CD4-positive, alpha-beta memory T cell (primary cell): ENCODE measurements at regions not wholly inside any gene's neighbourhood (a gene's known extent, or its start where the extent isn't known, plus 50 kb on each side); places are given as distances from the start of the nearest gene placed in this dataset.

ENCODE experiments used
- CTCF ChIA-PET: fragments of 350-600 bp; sonication (Branson Sonifier 250); formaldehyde crosslinking; loops from one replicate; lab custom pipeline; 2021; ENCODE audit warnings: inconsistent platforms; ENCODE audit not compliant: partially characterized antibody; lab: Charles Lee
- POLR2A ChIA-PET: fragments of 350-600 bp; sonication (Branson Sonifier 250); formaldehyde crosslinking; loops from one replicate; lab custom pipeline; 2021; ENCODE audit not compliant: partially characterized antibody; lab: Charles Lee
- DNase-seq, 5 donors: peaks; one replicate each; pipeline versions ENCODE4 v3.0.0 to v3.0.0-alpha.2; 2020 to 2022; ENCODE audit warnings: mixed read lengths in 1 of 5
- H3K27ac ChIP-seq: one replicate; pipeline ENCODE4 v1.7.0; 2013; ENCODE audit warnings: low read depth, low read length
- H3K27me3 ChIP-seq: 2 replicates; pipeline ENCODE4 v1.7.0; 2013; ENCODE audit warnings: mild to moderate bottlenecking, low read length, moderate library complexity; ENCODE audit not compliant: insufficient read depth
- H3K36me3 ChIP-seq: 2 replicates; pipeline ENCODE4 v1.7.0; 2013; ENCODE audit warnings: mild to moderate bottlenecking, low read length, moderate library complexity; ENCODE audit not compliant: insufficient read depth
- H3K4me1 ChIP-seq: 2 replicates; pipeline ENCODE4 v1.7.0; 2013; ENCODE audit warnings: mild to moderate bottlenecking, low read length, moderate library complexity; ENCODE audit not compliant: insufficient read depth
- H3K4me3 ChIP-seq, 2 donors: one replicate each; pipeline ENCODE4 v1.7.0; 2013; ENCODE audit warnings: low read length in 2 of 2, mild to moderate bottlenecking in 1 of 2
- H3K9me3 ChIP-seq, 2 donors: one replicate each; pipeline ENCODE4 v1.7.0; 2013; ENCODE audit warnings: low read length in 2 of 2, control low read depth in 1 of 2; ENCODE audit not compliant: control insufficient read depth in 1 of 2
- H3K27ac Mint-ChIP-seq, 7 donors: one replicate each; pipeline ENCODE4 v1.8.0; 2020 to 2021; ENCODE audit warnings: mixed read lengths in 7 of 7, mild to moderate bottlenecking in 6 of 7, inconsistent platforms in 3 of 7, moderate library complexity in 3 of 7
- H3K27me3 Mint-ChIP-seq, 2 donors: one replicate each; pipeline ENCODE4 v1.8.0; 2020 to 2021; ENCODE audit warnings: mixed read lengths in 2 of 2
- H3K36me3 Mint-ChIP-seq, 2 donors: one replicate each; pipeline ENCODE4 v1.8.0; 2020 to 2021; ENCODE audit warnings: mixed read lengths in 2 of 2, inconsistent platforms in 1 of 2, mild to moderate bottlenecking in 1 of 2
- H3K4me1 Mint-ChIP-seq, 4 donors: one replicate each; pipeline ENCODE4 v1.8.0; 2020 to 2021; ENCODE audit warnings: mixed read lengths in 4 of 4, mild to moderate bottlenecking in 1 of 4
- H3K4me3 Mint-ChIP-seq, 8 donors: one replicate each; pipeline ENCODE4 v1.8.0; 2020 to 2021; ENCODE audit warnings: mixed read lengths in 8 of 8, mild to moderate bottlenecking in 7 of 8, moderate library complexity in 6 of 8, inconsistent platforms in 3 of 8
- H3K9me3 Mint-ChIP-seq, 8 donors: one replicate each; pipeline ENCODE4 v1.8.0; 2020 to 2021; ENCODE audit warnings: mixed read lengths in 8 of 8, mild to moderate bottlenecking in 5 of 8, inconsistent platforms in 3 of 8, moderate library complexity in 1 of 8
- intact Hi-C: fragments of 100-400 bp; cut with micrococcal nuclease; formaldehyde crosslinking; loops from one replicate; pipeline ENCODE4 v1.15.1; 2023

DNA sequence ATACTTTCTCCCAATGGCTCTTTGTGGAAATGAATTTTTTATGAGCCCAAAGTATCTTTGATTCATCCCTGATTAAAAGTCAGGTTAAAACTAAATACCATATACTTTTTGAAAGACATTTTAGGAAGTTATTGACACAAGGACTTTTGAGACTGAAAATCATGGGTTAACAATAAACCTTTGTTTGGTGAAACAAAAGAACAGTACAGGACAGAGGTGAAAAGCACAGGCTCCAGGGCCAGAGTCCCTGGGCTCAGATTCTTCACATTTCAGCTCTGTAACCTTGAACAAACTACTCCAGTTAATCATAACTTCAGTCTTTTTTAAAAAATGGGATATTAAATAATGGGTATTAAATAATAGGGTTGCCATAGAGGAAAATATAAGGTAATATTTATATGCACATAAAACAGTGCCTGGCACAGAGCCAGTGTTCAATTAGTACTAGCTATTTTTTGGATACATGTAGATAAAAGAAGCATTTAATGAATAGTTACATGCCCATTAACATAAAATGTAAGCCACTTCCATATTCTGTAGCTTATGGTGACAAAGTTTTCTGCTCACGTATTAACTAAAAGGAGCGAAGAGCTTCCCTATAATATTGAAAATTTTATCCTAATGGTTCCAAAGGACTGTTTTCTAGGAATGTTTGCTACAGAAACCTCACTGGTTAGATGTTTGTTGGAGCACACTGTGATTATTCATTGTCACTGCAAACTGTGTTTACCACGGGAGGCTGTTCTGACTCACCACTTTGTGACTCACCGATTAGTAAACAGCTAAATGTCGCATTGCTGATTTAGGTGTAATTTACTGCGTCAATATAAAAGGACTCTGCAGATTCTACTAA is 255.4 kb downstream of the DAD1 start:
- CTCF ChIA-PET, result no interaction called here
- H3K4me3 Mint-ChIP-seq, result no peak overlapping the region
- no peaks in the 10 kb centered on the region for H3K36me3 Mint-ChIP-seq
- peak in 1 of 5 donors; percentile 33 for DNase-seq
- no peak overlapping the region for H3K27ac ChIP-seq
- H3K4me1 ChIP-seq, result no peaks in the 10 kb centered on the region
- H3K27me3 ChIP-seq, result no peaks in the 10 kb centered on the region
- no peak overlapping the region for H3K4me3 ChIP-seq
- POLR2A ChIA-PET, result interaction anchor here (0.7 kb wide), 1 partner anchor 13 kb away, joined by 4 read pairs; no protein-coding TSS in a partner anchor
- H3K9me3 ChIP-seq, result no peaks in the 10 kb centered on the region
- H3K36me3 ChIP-seq, result no peaks in the 10 kb centered on the region
- H3K4me1 Mint-ChIP-seq, result no peaks in the 10 kb centered on the region
- intact Hi-C loops, result no loop called here
- no peaks in the 10 kb centered on the region for H3K27me3 Mint-ChIP-seq
- H3K9me3 Mint-ChIP-seq, result no peaks in the 10 kb centered on the region
- no peak overlapping the region for H3K27ac Mint-ChIP-seq

DNA sequence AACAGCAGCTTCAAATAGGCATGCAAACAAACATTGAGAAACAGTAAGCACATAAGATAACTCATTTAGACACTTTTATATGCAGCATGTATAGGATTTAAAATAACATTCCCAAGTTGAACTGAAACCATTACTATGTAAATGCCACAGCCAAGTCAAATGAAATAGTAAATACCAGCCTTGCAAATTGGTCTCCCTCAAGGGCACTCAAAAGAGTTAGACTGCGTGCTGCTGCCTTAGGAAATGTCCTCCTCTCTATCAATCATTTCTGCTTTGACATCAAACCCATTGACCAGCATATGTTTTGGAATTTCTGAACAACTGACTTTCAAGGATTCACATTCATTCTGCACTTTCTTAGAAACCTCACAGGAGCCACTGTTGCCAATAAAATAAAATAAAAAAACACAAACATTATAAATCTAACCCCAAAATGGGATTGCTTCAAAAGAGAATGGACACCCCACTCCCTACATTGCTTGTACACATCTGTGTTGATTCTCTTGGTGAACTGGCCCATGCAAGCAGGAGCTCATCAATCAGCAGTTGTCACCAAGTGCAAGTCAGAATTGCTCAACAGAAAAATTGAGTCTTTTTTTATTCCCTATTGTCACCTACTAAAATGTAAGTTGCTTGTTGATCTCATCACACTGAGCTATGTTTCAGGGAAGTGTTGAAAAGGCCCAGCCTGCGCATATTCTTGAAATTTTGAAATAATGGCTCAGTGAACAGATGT is 256.2 kb downstream of the DAD1 start:
- Mint-ChIP-seq H3K4me3 (no peak overlapping the region), H3K4me1 (no peaks in the 10 kb centered on the region), H3K27me3 (no peaks in the 10 kb centered on the region), H3K27ac (no peak overlapping the region), H3K9me3 (no peaks in the 10 kb centered on the region), H3K36me3 (no peaks in the 10 kb centered on the region)
- CTCF ChIA-PET, result no interaction called here
- POLR2A ChIA-PET, result no interaction called here
- no peak for DNase-seq
- H3K27me3 ChIP-seq, result no peaks in the 10 kb centered on the region
- no peak overlapping the region for H3K27ac ChIP-seq
- H3K36me3 ChIP-seq, result no peaks in the 10 kb centered on the region
- no peaks in the 10 kb centered on the region for H3K9me3 ChIP-seq
- intact Hi-C loops, result no loop called here
- H3K4me1 ChIP-seq, result no peaks in the 10 kb centered on the region
- H3K4me3 ChIP-seq, result no peak overlapping the region

DNA sequence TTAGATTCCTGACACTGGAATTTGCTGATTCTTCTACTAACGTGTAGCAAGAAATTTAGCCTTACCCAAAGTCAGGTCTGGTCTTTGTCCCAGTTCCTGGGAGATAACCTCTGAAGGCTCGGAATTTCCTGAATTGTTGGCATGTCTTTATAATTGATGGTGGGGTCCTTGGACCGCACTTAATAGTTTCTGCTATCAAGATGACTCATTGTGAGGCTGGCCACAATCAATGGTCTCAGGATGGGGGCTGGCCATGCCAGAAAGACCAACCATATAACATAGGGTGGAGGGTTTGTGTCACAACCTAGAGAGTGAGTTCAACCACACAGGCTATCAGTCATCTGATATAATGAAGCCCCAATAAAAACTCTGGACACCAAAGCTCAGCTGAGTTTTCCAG is 259.7 kb downstream of the DAD1 start:
- no peaks in the 10 kb centered on the region for H3K27me3 Mint-ChIP-seq
- no peaks in the 10 kb centered on the region for H3K36me3 Mint-ChIP-seq

DNA sequence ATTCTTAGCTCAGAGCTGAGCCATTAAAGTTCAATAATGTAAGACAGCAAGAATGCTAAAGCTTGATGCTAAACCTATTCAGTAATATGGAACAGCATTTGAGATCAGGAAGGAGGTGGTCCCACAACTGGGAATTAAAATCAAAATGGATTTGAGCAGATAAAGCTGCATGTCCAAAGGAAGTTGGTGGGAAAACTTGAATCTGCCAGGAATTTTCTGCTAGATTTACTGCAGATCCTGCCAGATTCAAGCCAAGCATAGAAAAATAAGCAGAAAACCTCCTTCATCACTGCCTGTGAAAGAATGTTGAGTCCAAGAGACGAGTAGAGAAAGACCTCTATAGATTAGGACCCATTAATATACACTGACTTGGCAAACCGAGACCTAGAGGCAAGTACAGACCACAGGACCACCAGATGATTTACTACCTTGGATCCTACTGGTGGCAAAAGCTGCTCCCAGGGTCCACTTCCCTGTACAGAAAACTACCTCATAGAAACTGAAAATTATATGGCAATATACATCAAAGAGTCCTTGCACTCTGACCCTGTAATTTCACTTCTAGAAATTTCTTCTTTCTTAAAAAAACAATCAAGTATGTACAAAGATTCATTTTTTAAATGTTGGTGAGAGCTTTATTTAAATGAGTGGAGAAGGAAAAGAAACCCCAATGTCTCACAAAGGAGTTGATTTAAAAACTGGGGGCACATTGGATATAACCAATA is 263.2 kb downstream of the DAD1 start:
- POLR2A ChIA-PET, result no interaction called here

More for the DNA sequence above, 259.7 kb downstream of the DAD1 start:
- no peaks in the 10 kb centered on the region for H3K9me3 Mint-ChIP-seq
- no peaks in the 10 kb centered on the region for H3K36me3 ChIP-seq
- no peaks in the 10 kb centered on the region for H3K4me1 ChIP-seq
- DNase-seq, result no peak
- H3K4me3 ChIP-seq, result no peak overlapping the region
- POLR2A ChIA-PET, result no interaction called here
- H3K27ac ChIP-seq, result no peak overlapping the region
- H3K27me3 ChIP-seq, result no peaks in the 10 kb centered on the region
- no peak overlapping the region for H3K4me3 Mint-ChIP-seq
- intact Hi-C loops, result no loop called here
- CTCF ChIA-PET, result no interaction called here
- no peaks in the 10 kb centered on the region for H3K9me3 ChIP-seq
- H3K27ac Mint-ChIP-seq, result no peak overlapping the region
- no peaks in the 10 kb centered on the region for H3K4me1 Mint-ChIP-seq

DNA sequence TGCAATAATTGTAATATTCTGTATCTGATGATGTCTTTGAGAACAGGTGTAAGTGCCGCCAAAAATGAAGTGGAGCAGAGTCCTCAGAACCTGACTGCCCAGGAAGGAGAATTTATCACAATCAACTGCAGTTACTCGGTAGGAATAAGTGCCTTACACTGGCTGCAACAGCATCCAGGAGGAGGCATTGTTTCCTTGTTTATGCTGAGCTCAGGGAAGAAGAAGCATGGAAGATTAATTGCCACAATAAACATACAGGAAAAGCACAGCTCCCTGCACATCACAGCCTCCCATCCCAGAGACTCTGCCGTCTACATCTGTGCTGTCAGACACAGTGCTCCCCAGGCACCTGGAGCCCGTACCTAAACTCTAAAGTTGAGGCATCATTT is 268.7 kb downstream of the DAD1 start:
- CTCF ChIA-PET, result no interaction called here
- H3K4me1 Mint-ChIP-seq, result no peaks in the 10 kb centered on the region
- H3K4me1 ChIP-seq, result no peaks in the 10 kb centered on the region
- no peak for DNase-seq
- H3K4me3 Mint-ChIP-seq, result peak overlapping the region; percentile 57 to 83 (median 74)
- no peak overlapping the region for H3K4me3 ChIP-seq
- intact Hi-C loops, result no loop called here
- H3K27me3 Mint-ChIP-seq, result no peaks in the 10 kb centered on the region
- H3K27me3 ChIP-seq, result no peaks in the 10 kb centered on the region
- no peaks in the 10 kb centered on the region for H3K36me3 ChIP-seq
- POLR2A ChIA-PET, result interaction anchor here (0.6 to 1.7 kb wide), 6 partner anchors 13 to 236 kb away, joined by 3 to 5 read pairs (median 4); no protein-coding TSS in a partner anchor
- no peak overlapping the region for H3K27ac ChIP-seq
- H3K36me3 Mint-ChIP-seq, result no peaks in the 10 kb centered on the region
- peak overlapping the region in 3 of 7 donors; percentile 59 to 78 (median 65) for H3K27ac Mint-ChIP-seq
- H3K9me3 Mint-ChIP-seq, result no peaks in the 10 kb centered on the region
- no peaks in the 10 kb centered on the region for H3K9me3 ChIP-seq

More for the DNA sequence above, 263.2 kb downstream of the DAD1 start:
- CTCF ChIA-PET, result no interaction called here
- H3K36me3 Mint-ChIP-seq, result no peaks in the 10 kb centered on the region
- intact Hi-C loops, result no loop called here
- no peak for DNase-seq
- Histone ChIP-seq H3K27me3 (no peaks in the 10 kb centered on the region), H3K36me3 (no peaks in the 10 kb centered on the region), H3K4me1 (no peaks in the 10 kb centered on the region), H3K27ac (no peak overlapping the region), H3K9me3 (no peaks in the 10 kb centered on the region), H3K4me3 (no peak overlapping the region)
- no peak overlapping the region for H3K27ac Mint-ChIP-seq
- no peaks in the 10 kb centered on the region for H3K9me3 Mint-ChIP-seq
- H3K4me1 Mint-ChIP-seq, result no peaks in the 10 kb centered on the region
- H3K4me3 Mint-ChIP-seq, result no peak overlapping the region
- no peaks in the 10 kb centered on the region for H3K27me3 Mint-ChIP-seq

DNA sequence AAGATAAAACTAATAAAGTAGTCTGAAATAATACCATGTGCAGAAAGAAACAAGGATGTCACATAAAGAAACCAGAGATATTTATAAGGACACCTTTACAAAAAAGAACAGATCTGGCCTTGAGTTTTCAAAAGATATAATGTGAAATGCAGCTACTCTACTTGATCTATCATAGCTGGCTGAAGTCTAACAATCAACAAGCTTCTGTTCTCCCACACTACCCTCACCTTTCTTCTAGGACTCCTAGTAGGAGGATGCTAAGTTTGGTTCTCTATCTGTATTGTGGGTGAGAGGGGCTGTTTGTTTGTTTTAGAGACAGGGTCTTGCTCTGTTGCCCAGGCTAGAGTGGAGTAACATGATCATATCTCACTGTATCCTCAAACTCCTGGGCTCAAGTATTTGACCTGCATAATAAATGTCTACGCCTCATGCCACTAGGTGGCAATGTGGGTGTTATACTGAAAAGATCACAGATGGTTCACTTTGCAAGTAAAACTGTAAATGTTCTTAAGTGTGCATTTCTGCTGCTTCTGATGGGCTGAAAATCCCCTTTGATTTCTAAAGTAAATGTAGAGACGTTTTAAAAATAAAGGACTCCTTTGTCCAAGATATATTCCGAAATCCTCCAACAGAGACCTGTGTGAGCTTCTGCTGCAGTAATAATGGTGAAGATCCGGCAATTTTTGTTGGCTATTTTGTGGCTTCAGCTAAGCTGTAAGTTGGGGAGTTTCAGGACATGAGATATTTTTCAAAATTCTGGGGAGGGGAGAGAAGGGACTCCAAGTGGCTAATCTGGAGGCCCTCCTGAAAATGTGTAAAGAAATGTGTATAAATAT is 269.3 kb downstream of the DAD1 start:
- no peaks in the 10 kb centered on the region for H3K9me3 Mint-ChIP-seq
- Histone ChIP-seq H3K27ac (no peak overlapping the region), H3K36me3 (no peaks in the 10 kb centered on the region), H3K27me3 (no peaks in the 10 kb centered on the region), H3K4me3 (no peak overlapping the region), H3K4me1 (no peaks in the 10 kb centered on the region), H3K9me3 (no peaks in the 10 kb centered on the region)
- CTCF ChIA-PET, result interaction anchor here (1.1 kb wide), 1 partner anchor 251 kb away, joined by 3 read pairs; no protein-coding TSS in a partner anchor
- H3K4me3 Mint-ChIP-seq, result peak overlapping the region; percentile 57 to 83 (median 74)
- intact Hi-C loops, result loop anchor here (10.0 kb wide), 2 partner anchors 55 to 175 kb away; no protein-coding TSS in a partner anchor
- POLR2A ChIA-PET, result interaction anchor here (1.0 to 1.7 kb wide), 5 partner anchors 14 to 237 kb away, joined by 3 to 5 read pairs (median 4); no protein-coding TSS in a partner anchor
- no peaks in the 10 kb centered on the region for H3K27me3 Mint-ChIP-seq
- peak overlapping the region in 4 of 7 donors; percentile 13 to 71 (median 51) for H3K27ac Mint-ChIP-seq
- DNase-seq, result peak in 2 of 5 donors; percentile 4 to 43
- no peaks in the 10 kb centered on the region for H3K4me1 Mint-ChIP-seq
- no peaks in the 10 kb centered on the region for H3K36me3 Mint-ChIP-seq
